H9 (cell line): ENCODE measurements at regions not wholly inside any gene's neighbourhood (a gene's known extent, or its start where the extent isn't known, plus 50 kb on each side); places are given as distances from the start of the nearest gene placed in this dataset.

ENCODE experiments used
- DNase-seq: peaks from one replicate; pipeline ENCODE4 v3.0.0-alpha.2; 2017
- H2AFZ ChIP-seq: one replicate; pipeline ENCODE4 v1.6.1; 2013; ENCODE audit warnings: mild to moderate bottlenecking, low read length, control low read depth, moderate library complexity
- H2AK5ac ChIP-seq: 2 replicates; pipeline ENCODE4 v1.6.1; 2013; ENCODE audit warnings: low read length, control low read depth, mixed read lengths; ENCODE audit not compliant: insufficient read length
- H2BK120ac ChIP-seq: one replicate; pipeline ENCODE4 v1.6.1; 2013; ENCODE audit warnings: low read depth, mild to moderate bottlenecking, low read length, control low read depth, inconsistent platforms; ENCODE audit not compliant: poor library complexity, severe bottlenecking
- H2BK12ac ChIP-seq: 2 replicates; pipeline ENCODE4 v1.6.1; 2013; ENCODE audit warnings: low read length, control low read depth, mixed read lengths, low read depth; ENCODE audit not compliant: insufficient read length
- H2BK15ac ChIP-seq: 2 replicates; pipeline ENCODE4 v1.6.1; 2013; ENCODE audit warnings: low read depth, low read length, control low read depth
- H2BK20ac ChIP-seq: one replicate; pipeline ENCODE4 v1.6.1; 2013; ENCODE audit warnings: low read depth, mild to moderate bottlenecking, low read length, control low read depth, inconsistent platforms; ENCODE audit not compliant: poor library complexity, severe bottlenecking
- H2BK5ac ChIP-seq: 2 replicates; pipeline ENCODE4 v1.6.1; 2013; ENCODE audit warnings: low read length, control low read depth, mixed read lengths; ENCODE audit not compliant: insufficient read length
- H3K14ac ChIP-seq: 2 replicates; pipeline ENCODE4 v1.6.1; 2013; ENCODE audit warnings: low read length, control low read depth; ENCODE audit not compliant: insufficient read depth
- H3K18ac ChIP-seq: 2 replicates; pipeline ENCODE4 v1.6.1; 2013; ENCODE audit warnings: low read depth, mild to moderate bottlenecking, mixed read lengths, low read length, control low read depth; ENCODE audit not compliant: insufficient read length
- H3K23ac ChIP-seq: 2 replicates; pipeline ENCODE4 v1.6.1; 2013; ENCODE audit warnings: low read length, control low read depth, mixed read lengths, low read depth; ENCODE audit not compliant: insufficient read length
- H3K23me2 ChIP-seq: 2 replicates; pipeline ENCODE4 v1.6.1; 2013; ENCODE audit warnings: low read depth, mild to moderate bottlenecking, mixed read lengths, low read length, control low read depth; ENCODE audit not compliant: insufficient read length, poor library complexity, severe bottlenecking
- H3K27ac ChIP-seq: 2 replicates; pipeline ENCODE4 v1.5.1; 2013; ENCODE audit warnings: low read length, control low read depth, mixed read lengths, low read depth; ENCODE audit not compliant: insufficient read length
- H3K27me3 ChIP-seq: 2 replicates; pipeline ENCODE4 v1.6.1; 2013; ENCODE audit warnings: low read length, control low read depth, inconsistent platforms; ENCODE audit not compliant: insufficient read depth
- H3K4ac ChIP-seq: 2 replicates; pipeline ENCODE4 v1.6.1; 2013; ENCODE audit warnings: low read depth, mild to moderate bottlenecking, control low read depth, inconsistent platforms, low read length, moderate library complexity
- H3K4me1 ChIP-seq: 2 replicates; pipeline ENCODE4 v1.6.1; 2013; ENCODE audit warnings: low read length, control low read depth, inconsistent platforms; ENCODE audit not compliant: insufficient read depth
- H3K4me2 ChIP-seq: 2 replicates; pipeline ENCODE4 v1.6.1; 2013; ENCODE audit warnings: low read length, control low read depth, mixed read lengths; ENCODE audit not compliant: insufficient read length, insufficient read depth
- H3K56ac ChIP-seq: 2 replicates; pipeline ENCODE4 v1.6.1; 2013; ENCODE audit warnings: low read depth, mild to moderate bottlenecking, mixed read lengths, low read length, control low read depth; ENCODE audit not compliant: insufficient read length
- H3K79me1 ChIP-seq: 2 replicates; pipeline ENCODE4 v1.6.1; 2013; ENCODE audit warnings: low read depth, mild to moderate bottlenecking, moderate library complexity, low read length, control low read depth, inconsistent platforms; ENCODE audit not compliant: insufficient read depth, poor library complexity, severe bottlenecking
- H3K79me2 ChIP-seq: 2 replicates; pipeline ENCODE4 v1.6.1; 2013; ENCODE audit warnings: low read length, control low read depth, inconsistent platforms; ENCODE audit not compliant: insufficient read depth
- H3K9ac ChIP-seq: 2 replicates; pipeline ENCODE4 v1.6.1; 2013; ENCODE audit warnings: low read length, control low read depth, mixed read lengths; ENCODE audit not compliant: insufficient read length; ENCODE audit errors: extremely low read depth
- H3K9me3 ChIP-seq: one replicate; pipeline ENCODE4 v1.6.1; 2013; ENCODE audit warnings: low read depth, low read length, inconsistent platforms; ENCODE audit not compliant: control insufficient read depth
- H3T11ph ChIP-seq: one replicate; pipeline ENCODE4 v1.6.1; 2013; ENCODE audit warnings: mild to moderate bottlenecking, low read length, control low read depth, inconsistent platforms
- H4K20me1 ChIP-seq: one replicate; pipeline ENCODE4 v1.6.1; 2013; ENCODE audit not compliant: control insufficient read depth, insufficient read length, insufficient read depth
- H4K5ac ChIP-seq: 2 replicates; pipeline ENCODE4 v1.6.1; 2013; ENCODE audit warnings: low read depth, mild to moderate bottlenecking, mixed read lengths, low read length, control low read depth; ENCODE audit not compliant: insufficient read length
- H4K8ac ChIP-seq: replicated peaks from 2 replicates; pipeline ENCODE4 v1.6.1; 2013; ENCODE audit warnings: low read length, control low read depth, mixed read lengths, low read depth; ENCODE audit not compliant: insufficient read length
- H4K91ac ChIP-seq: 2 replicates; pipeline ENCODE4 v1.6.1; 2013; ENCODE audit warnings: low read depth, mild to moderate bottlenecking, moderate library complexity, mixed read lengths, low read length, control low read depth; ENCODE audit not compliant: insufficient read length
- H3K27ac Mint-ChIP-seq, 3 experiments: 2 replicates in 2 of 3; 3 replicates in 1 of 3; pipeline ENCODE4 v1.8.0; 2020 to 2021; ENCODE audit warnings: mixed read lengths in 3 of 3, mild to moderate bottlenecking in 1 of 3, moderate library complexity in 1 of 3
- H3K27me3 Mint-ChIP-seq: 2 replicates; pipeline ENCODE4 v1.8.0; 2021; ENCODE audit warnings: low read depth, mild to moderate bottlenecking, moderate library complexity, mixed read lengths
- H3K36me3 Mint-ChIP-seq, 3 experiments: 2 replicates in 2 of 3; 3 replicates in 1 of 3; pipeline ENCODE4 v1.8.0; 2020 to 2021; ENCODE audit warnings: low read depth in 3 of 3, mixed read lengths in 3 of 3; ENCODE audit not compliant: insufficient read depth in 1 of 3
- H3K4me1 Mint-ChIP-seq, 2 experiments: 2 replicates each; pipeline ENCODE4 v1.8.0; 2020; ENCODE audit warnings: mixed read lengths in 2 of 2
- H3K4me3 Mint-ChIP-seq, 2 experiments: 2 replicates in 1 of 2; 3 replicates in 1 of 2; pipeline ENCODE4 v1.8.0; 2020 to 2021; ENCODE audit warnings: mild to moderate bottlenecking in 2 of 2, mixed read lengths in 2 of 2, moderate library complexity in 1 of 2
- H3K9me3 Mint-ChIP-seq, 2 experiments: 2 replicates in 1 of 2; 3 replicates in 1 of 2; pipeline ENCODE4 v1.8.0; 2020; ENCODE audit warnings: mild to moderate bottlenecking in 2 of 2, mixed read lengths in 2 of 2, moderate library complexity in 1 of 2
- CTCF ChIP-seq: fragments of 200-600 bp; sonication (generic); conservative IDR thresholded peaks from 3 replicates; pipeline ENCODE4 v1.8.0; 2021; ENCODE audit warnings: antibody characterized with exemption, mild to moderate bottlenecking
- WGBS: extraction: QIAGEN DNeasy Blood & Tissue Kit; methylation state at CpG from one replicate; pipeline ENCODE4 v1.1.7; 2013; ENCODE audit warnings: missing lambda C conversion rate, low lambda C conversion rate, mixed read lengths; ENCODE audit not compliant: insufficient read length; ENCODE audit errors: extremely low coverage; 5-methylcytosine and 5-hydroxymethylcytosine counted together

GRCh38 chr7:121525155-121525819, 129.2 kb upstream of the FAM3C start:
- Histone ChIP-seq H4K91ac (no peak overlapping the region), H2BK5ac (no peak overlapping the region), H3K27me3 (no peaks in the 10 kb centered on the region), H3K4me1 (no peaks in the 10 kb centered on the region), H2BK20ac (no peak overlapping the region), H4K8ac (no peak overlapping the region), H3K56ac (no peak overlapping the region), H3K79me2 (no peaks in the 10 kb centered on the region), H2BK12ac (no peak overlapping the region), H3K9ac (no peak overlapping the region), H2AFZ (no peak overlapping the region), H3K4ac (no peak overlapping the region), H3K18ac (no peak overlapping the region), H2AK5ac (no peak overlapping the region), H3K27ac (no peak overlapping the region), H3T11ph (no peak overlapping the region), H2BK120ac (no peak overlapping the region), H3K23ac (no peak overlapping the region), H4K5ac (no peak overlapping the region), H3K9me3 (no peaks in the 10 kb centered on the region), H3K23me2 (no peaks in the 10 kb centered on the region), H3K79me1 (no peaks in the 10 kb centered on the region), H4K20me1 (no peaks in the 10 kb centered on the region), H3K14ac (no peak overlapping the region), H2BK15ac (no peak overlapping the region), H3K4me2 (no peak overlapping the region)
- H3K9me3 Mint-ChIP-seq: no peaks in the 10 kb centered on the region
- no peak overlapping the region for H3K27ac Mint-ChIP-seq
- TF ChIP-seq CTCF: no peak
- no CpG with 5 or more reads among the region's 4 CpGs for WGBS
- DNase-seq: no peak
- no peak overlapping the region for H3K4me3 Mint-ChIP-seq
- H3K27me3 Mint-ChIP-seq: no peaks in the 10 kb centered on the region
- no peaks in the 10 kb centered on the region for H3K36me3 Mint-ChIP-seq
- H3K4me1 Mint-ChIP-seq: peaks cover 0 to 5% of the 10 kb centered on the region in 2 experiments; a peak in 1 of 4 replicates
